ENCODE measurements at regions not wholly inside any gene's neighbourhood (a gene's known extent, or its start where the extent isn't known, plus 50 kb on each side); places are given as distances from the start of the nearest gene placed in this dataset.
A peak's percentile ranks its signal among the peaks of the same experiment; 100 is the strongest.
"Not testable (repeated sequence)": the region's sequence is repeated elsewhere in the genome, so short reads cannot be mapped to it uniquely, and the experiment has no call there.

GRCh38 chr15:30195355-30196008, 60.6 kb downstream of the GOLGA8T start:
- DNase-seq = not testable (repeated sequence)

DNA sequence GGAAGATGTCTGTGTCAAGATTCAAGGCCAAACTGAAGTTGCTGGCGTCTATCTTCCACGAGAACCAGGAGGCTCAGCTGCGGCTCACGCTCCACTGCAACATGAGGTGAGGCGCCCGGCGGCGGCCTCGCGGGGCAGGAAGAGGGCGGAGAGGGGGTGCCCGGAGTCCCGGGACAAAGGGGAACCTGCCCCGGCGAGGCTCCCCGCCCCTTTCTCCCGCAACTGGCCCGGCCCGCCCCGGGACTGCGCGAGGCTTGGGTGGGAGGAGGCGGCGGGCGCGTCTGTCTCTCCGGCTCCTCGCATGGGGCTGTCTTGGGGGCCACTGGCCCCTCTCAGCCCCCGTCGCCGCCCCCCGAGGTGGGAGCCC, 61.1 kb downstream of the GOLGA8T start:
- peak; percentile 38 for DNase-seq

- DNase-seq = not testable (repeated sequence)
Measured at GRCh38 chr15:30196769-30197168, 61.9 kb downstream of the GOLGA8T start.

- not testable (repeated sequence) for DNase-seq
Measured at GRCh38 chr15:30201517-30201916, 66.7 kb downstream of the GOLGA8T start.

- DNase-seq = not testable (repeated sequence)
Measured at GRCh38 chr15:30213733-30214132, 78.9 kb downstream of the GOLGA8T start.

DNA sequence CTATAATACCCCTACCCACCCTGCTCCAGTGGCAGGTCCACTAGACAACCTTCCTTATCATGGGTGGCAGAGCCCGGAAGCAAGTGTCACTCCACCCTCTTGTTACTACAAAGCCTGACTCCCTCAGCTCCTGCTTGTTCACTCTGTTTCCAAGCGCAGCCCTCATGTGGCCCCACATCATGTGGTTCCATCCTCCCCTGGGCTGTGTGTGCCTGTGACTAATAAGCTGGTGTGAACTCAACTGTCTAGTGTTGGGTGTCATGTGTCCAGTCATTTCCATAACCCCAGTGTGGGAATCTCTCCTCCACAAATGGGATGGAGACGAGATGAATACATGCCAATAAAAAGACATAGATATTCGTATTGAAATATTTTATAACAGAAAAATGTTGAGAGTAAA, 87.0 kb downstream of the GOLGA8T start:
- DNase-seq = not testable (repeated sequence)

DNA sequence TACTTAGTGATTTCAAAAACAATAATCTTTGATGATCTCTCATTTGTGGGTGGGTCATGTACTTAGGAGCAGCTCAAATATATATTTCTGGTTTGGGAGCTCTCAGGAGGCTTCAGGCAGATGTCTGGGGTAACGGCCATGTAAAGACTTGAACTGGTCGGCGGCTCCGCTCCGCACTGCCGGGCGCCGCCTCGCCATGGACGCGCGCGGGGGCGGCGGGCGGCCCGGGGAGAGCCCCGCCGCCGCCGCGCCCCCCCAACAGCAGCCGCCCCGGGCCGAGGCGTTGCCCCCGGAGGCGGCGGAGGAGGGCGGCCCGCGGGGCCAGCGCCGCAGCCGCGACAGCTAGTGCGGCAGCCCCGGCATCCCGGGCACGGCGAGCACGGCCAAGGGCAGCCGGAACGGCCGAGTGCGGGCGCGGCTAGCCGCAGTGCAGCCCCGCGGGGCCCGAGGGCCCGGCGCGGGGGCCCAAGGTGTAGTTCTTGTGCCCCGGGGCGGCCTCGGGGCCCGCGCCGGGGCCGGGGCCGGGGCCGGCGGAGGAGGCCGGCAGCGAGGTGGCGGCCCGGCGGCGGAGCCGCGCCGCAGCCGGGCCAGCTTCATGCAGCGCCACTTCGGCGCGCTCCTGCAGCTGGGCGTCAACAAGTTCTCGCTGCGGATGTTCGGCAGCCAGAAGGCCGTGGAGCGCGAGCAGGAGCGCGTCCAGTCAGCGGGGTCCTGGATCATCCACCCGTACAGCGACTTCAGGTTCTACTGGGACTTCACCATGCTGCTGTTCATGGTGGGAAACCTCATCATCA, 88.1 kb downstream of the GOLGA8T start:
- not testable (repeated sequence) for DNase-seq

GRCh38 chr15:30225233-30225891, 90.5 kb downstream of the GOLGA8T start:
- DNase-seq = not testable (repeated sequence)

GRCh38 chr15:30261432-30262141, 126.7 kb downstream of the GOLGA8T start:
- not testable (repeated sequence) for DNase-seq

GRCh38 chr15:30262142-30262460, 127.2 kb downstream of the GOLGA8T start:
- DNase-seq = not testable (repeated sequence)

- not testable (repeated sequence) for DNase-seq
Measured at GRCh38 chr15:30264000-30264399, 129.1 kb downstream of the GOLGA8T start.

DNA sequence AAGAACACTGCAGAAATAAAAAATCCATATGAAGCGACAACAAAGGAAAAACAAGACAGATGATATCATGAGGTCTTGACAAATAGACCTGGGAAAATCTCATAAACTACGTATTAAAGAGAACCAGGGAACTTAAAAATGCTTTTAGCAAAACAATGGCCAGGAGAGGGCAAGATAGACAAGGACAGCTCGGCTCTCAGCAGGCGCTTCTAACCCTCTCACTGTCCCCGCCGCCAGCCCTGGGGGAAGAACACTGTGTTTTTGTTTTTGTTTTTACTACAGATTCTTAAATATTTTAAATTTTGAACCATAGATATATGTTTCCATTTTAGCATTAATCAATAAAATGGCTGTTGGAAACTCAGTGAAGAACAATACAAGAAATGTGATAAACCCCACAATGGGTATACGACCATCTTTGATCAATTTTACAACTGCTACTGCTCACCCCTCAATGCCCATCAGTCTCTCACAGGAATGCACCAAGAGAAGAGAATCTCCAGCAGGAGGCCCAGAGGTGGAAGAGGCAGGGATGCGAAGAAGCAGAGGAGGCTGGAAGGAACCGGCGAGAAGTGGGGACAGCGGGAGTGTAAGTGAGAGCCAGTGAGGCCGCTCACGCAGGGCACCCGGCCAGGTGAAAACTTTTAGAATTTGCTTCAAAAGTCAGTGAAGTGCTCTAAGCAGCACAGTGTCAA, 98.0 kb downstream of the CHRFAM7A start:
- not testable (repeated sequence) for DNase-seq

GRCh38 chr15:30303968-30304367, 89.4 kb downstream of the CHRFAM7A start:
- DNase-seq = not testable (repeated sequence)

All from stimulated activated CD8-positive, alpha-beta memory T cell treated with anti-CD3 and anti-CD28 coated beads, Interleukin-4, amount 100 ng/mL, for 48 hours (primary cell).